ENCODE measurements at regions not wholly inside any gene's neighbourhood (a gene's known extent, or its start where the extent isn't known, plus 50 kb on each side); places are given as distances from the start of the nearest gene placed in this dataset.

- ATAC-seq = no peak
- TF ChIP-seq CTCF (IDR thresholded peaks at IDR 0.05) (no peak), POLR2A (IDR thresholded peaks at IDR 0.05) (no peak)
- intact Hi-C loops (cut with DNase I) = no loop called here
- Histone ChIP-seq H3K4me3 (no peak overlapping the region), H3K4me1 (no peaks in the 10 kb centered on the region), H3K27me3 (no peaks in the 10 kb centered on the region), H3K27ac (no peak overlapping the region), H3K9me3 (no peaks in the 10 kb centered on the region), H3K36me3 (no peaks in the 10 kb centered on the region)
- no peak for DNase-seq
- 92% methylated on average over 3 of the region's 4 CpGs for WGBS (ENCODE audit: insufficient coverage, low coverage, low lambda C conversion rate, missing lambda C conversion rate)
These were observed 374.5 kb upstream of the RORB start for GRCh38 chr9:74122661-74123060.

DNA sequence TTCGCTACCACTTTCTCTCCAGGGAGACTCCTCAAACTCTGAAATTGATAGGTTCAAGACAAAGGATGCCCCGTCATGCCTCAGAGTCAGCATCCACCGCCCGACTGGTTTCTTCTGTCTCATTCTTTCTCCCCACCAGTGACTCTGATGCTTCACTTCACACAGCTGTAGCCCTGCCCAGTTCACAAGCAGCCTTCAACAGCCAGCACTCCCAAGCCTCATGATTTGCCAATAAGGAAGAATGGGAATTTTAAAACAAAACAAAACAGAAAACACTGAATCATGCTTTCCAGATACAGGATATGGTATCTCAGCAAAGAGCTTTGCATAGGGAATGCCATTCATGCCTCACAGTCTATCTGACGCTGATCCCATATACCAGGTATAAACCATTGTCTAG is 371.2 kb upstream of the RORB start:
- no peaks in the 10 kb centered on the region for H3K27me3 ChIP-seq
- H3K4me3 ChIP-seq = no peak overlapping the region
- DNase-seq = no peak
- no peak for TF ChIP-seq POLR2A (IDR thresholded peaks at IDR 0.05)
- no peak for TF ChIP-seq CTCF (IDR thresholded peaks at IDR 0.05)
- H3K9me3 ChIP-seq = no peaks in the 10 kb centered on the region
- H3K4me1 ChIP-seq = no peaks in the 10 kb centered on the region
- 60% methylated on average over 5 of the region's 5 CpGs for WGBS (ENCODE audit: insufficient coverage, low coverage, low lambda C conversion rate, missing lambda C conversion rate)
- H3K36me3 ChIP-seq = no peaks in the 10 kb centered on the region
- ATAC-seq = no peak
- no peak overlapping the region for H3K27ac ChIP-seq
- intact Hi-C loops (cut with DNase I) = no loop called here

GRCh38 chr9:74132986-74133385 is 364.1 kb upstream of the RORB start:
- no peak for TF ChIP-seq CTCF (IDR thresholded peaks at IDR 0.05)
- no peak for TF ChIP-seq POLR2A (IDR thresholded peaks at IDR 0.05)
- ATAC-seq (no peak), DNase-seq (peak in 1 of 3 donors; percentile 17)
- H3K36me3 ChIP-seq = no peaks in the 10 kb centered on the region
- 85% methylated on average over 5 of the region's 7 CpGs for WGBS (ENCODE audit: insufficient coverage, low coverage, low lambda C conversion rate, missing lambda C conversion rate)
- no peak overlapping the region for H3K4me3 ChIP-seq
- H3K9me3 ChIP-seq = no peaks in the 10 kb centered on the region
- intact Hi-C loops (cut with DNase I) = no loop called here
- H3K4me1 ChIP-seq = no peaks in the 10 kb centered on the region
- H3K27ac ChIP-seq = no peak overlapping the region
- no peaks in the 10 kb centered on the region for H3K27me3 ChIP-seq

- H3K27me3 ChIP-seq = no peaks in the 10 kb centered on the region
- H3K4me3 ChIP-seq = no peak overlapping the region
- no peak for TF ChIP-seq CTCF (IDR thresholded peaks at IDR 0.05)
- TF ChIP-seq POLR2A (IDR thresholded peaks at IDR 0.05) = no peak
- H3K36me3 ChIP-seq = no peaks in the 10 kb centered on the region
- intact Hi-C loops (cut with DNase I) = no loop called here
- ATAC-seq (no peak), DNase-seq (no peak)
- 82% methylated on average over 3 of the region's 6 CpGs for WGBS (ENCODE audit: insufficient coverage, low coverage, low lambda C conversion rate, missing lambda C conversion rate)
- H3K27ac ChIP-seq = no peak overlapping the region
- no peaks in the 10 kb centered on the region for H3K4me1 ChIP-seq
- H3K9me3 ChIP-seq = no peaks in the 10 kb centered on the region
These were observed 363.2 kb upstream of the RORB start for GRCh38 chr9:74133921-74134320.

GRCh38 chr9:74138182-74138581 is 359.0 kb upstream of the RORB start:
- no peaks in the 10 kb centered on the region for H3K9me3 ChIP-seq
- DNase-seq = no peak
- peak; percentile 38 to 68 (median 53) for ATAC-seq
- no peak overlapping the region for H3K27ac ChIP-seq
- no peaks in the 10 kb centered on the region for H3K4me1 ChIP-seq
- H3K27me3 ChIP-seq = no peaks in the 10 kb centered on the region
- intact Hi-C loops (cut with DNase I) = no loop called here
- no peak overlapping the region for H3K4me3 ChIP-seq
- WGBS (ENCODE audit: insufficient coverage, low coverage, low lambda C conversion rate, missing lambda C conversion rate) = 30% methylated on average over 2 of the region's 2 CpGs
- TF ChIP-seq POLR2A (IDR thresholded peaks at IDR 0.05) = no peak
- TF ChIP-seq CTCF (IDR thresholded peaks at IDR 0.05) = no peak
- no peaks in the 10 kb centered on the region for H3K36me3 ChIP-seq
